IPS-15b (cell line): ENCODE measurements at regions not wholly inside any gene's neighbourhood (a gene's known extent, or its start where the extent isn't known, plus 50 kb on each side); places are given as distances from the start of the nearest gene placed in this dataset.

Experiments used
- H3K27me3 ChIP-seq: one replicate; pipeline ENCODE4 v1.6.1; 2013; ENCODE audit warnings: low read length; ENCODE audit not compliant: control insufficient read depth, insufficient read depth
- H3K36me3 ChIP-seq: one replicate; pipeline ENCODE4 v1.6.1; 2013; ENCODE audit warnings: low read length; ENCODE audit not compliant: control insufficient read depth, insufficient read depth
- H3K4me1 ChIP-seq: one replicate; pipeline ENCODE4 v1.6.1; 2013; ENCODE audit warnings: mild to moderate bottlenecking, low read length; ENCODE audit not compliant: control insufficient read depth, insufficient read depth
- H3K4me3 ChIP-seq: one replicate; pipeline ENCODE4 v1.5.1; 2013; ENCODE audit warnings: low read depth, low read length
- H3K9ac ChIP-seq: one replicate; pipeline ENCODE4 v1.6.1; 2013; ENCODE audit warnings: low read depth, mild to moderate bottlenecking, low read length
- H3K9me3 ChIP-seq: one replicate; pipeline ENCODE4 v1.6.1; 2013; ENCODE audit warnings: mild to moderate bottlenecking, low read length; ENCODE audit not compliant: control insufficient read depth, insufficient read depth

- no peak overlapping the region for H3K9ac ChIP-seq
- H3K36me3 ChIP-seq = no peaks in the 10 kb centered on the region
- peaks cover 4% of the 10 kb centered on the region for H3K4me1 ChIP-seq
- H3K27me3 ChIP-seq = no peaks in the 10 kb centered on the region
- no peak overlapping the region for H3K4me3 ChIP-seq
- no peaks in the 10 kb centered on the region for H3K9me3 ChIP-seq
Observed at GRCh38 chr13:33512880-33513554, 227.5 kb upstream of the STARD13 start.

DNA sequence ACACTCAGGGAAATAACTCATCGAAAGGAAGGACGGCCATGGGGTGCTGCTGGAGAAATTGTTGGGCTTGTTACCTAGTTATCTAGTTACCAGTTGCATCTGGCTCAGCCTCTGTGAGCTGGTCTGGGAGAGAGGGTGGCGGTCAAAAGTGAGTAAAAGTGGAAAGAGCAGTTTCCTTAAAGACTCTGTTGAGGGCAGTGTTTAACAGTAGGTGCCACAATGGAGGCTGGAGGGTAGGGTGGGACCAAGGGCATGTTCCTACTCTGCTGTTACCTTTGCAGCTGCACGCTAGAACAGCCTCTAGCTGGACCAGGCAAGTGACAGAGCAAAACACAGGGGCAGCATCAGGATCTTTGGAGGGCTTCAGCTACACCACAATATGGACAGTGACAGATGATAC is 228.8 kb upstream of the STARD13 start:
- Histone ChIP-seq H3K36me3 (no peaks in the 10 kb centered on the region), H3K9me3 (no peaks in the 10 kb centered on the region), H3K27me3 (no peaks in the 10 kb centered on the region), H3K9ac (no peak overlapping the region), H3K4me1 (peaks cover 11% of the 10 kb centered on the region), H3K4me3 (no peak overlapping the region)

GRCh38 chr13:33515146-33515545 is 229.6 kb upstream of the STARD13 start:
- no peak overlapping the region for H3K4me3 ChIP-seq
- no peaks in the 10 kb centered on the region for H3K36me3 ChIP-seq
- no peaks in the 10 kb centered on the region for H3K9me3 ChIP-seq
- no peak overlapping the region for H3K9ac ChIP-seq
- peaks cover 11% of the 10 kb centered on the region for H3K4me1 ChIP-seq
- no peaks in the 10 kb centered on the region for H3K27me3 ChIP-seq

GRCh38 chr13:33518452-33518851 is 232.9 kb upstream of the STARD13 start:
- Histone ChIP-seq H3K4me1 (peaks cover 23% of the 10 kb centered on the region), H3K4me3 (no peak overlapping the region), H3K27me3 (no peaks in the 10 kb centered on the region), H3K9ac (no peak overlapping the region), H3K36me3 (no peaks in the 10 kb centered on the region), H3K9me3 (no peaks in the 10 kb centered on the region)

- Histone ChIP-seq H3K4me1 (peaks cover 23% of the 10 kb centered on the region), H3K4me3 (no peak overlapping the region), H3K27me3 (no peaks in the 10 kb centered on the region), H3K9me3 (no peaks in the 10 kb centered on the region), H3K36me3 (no peaks in the 10 kb centered on the region), H3K9ac (no peak overlapping the region)
Observed at GRCh38 chr13:33519561-33520467, 234.3 kb upstream of the STARD13 start.

- H3K9me3 ChIP-seq = no peaks in the 10 kb centered on the region
- no peak overlapping the region for H3K9ac ChIP-seq
- no peaks in the 10 kb centered on the region for H3K27me3 ChIP-seq
- H3K4me1 ChIP-seq = peaks cover 23% of the 10 kb centered on the region
- no peaks in the 10 kb centered on the region for H3K36me3 ChIP-seq
- H3K4me3 ChIP-seq = no peak overlapping the region
Observed at GRCh38 chr13:33520468-33520839, 234.9 kb upstream of the STARD13 start.

- H3K27me3 ChIP-seq = no peaks in the 10 kb centered on the region
- no peak overlapping the region for H3K4me3 ChIP-seq
- H3K9me3 ChIP-seq = no peaks in the 10 kb centered on the region
- H3K4me1 ChIP-seq = peaks cover 12% of the 10 kb centered on the region
- no peaks in the 10 kb centered on the region for H3K36me3 ChIP-seq
- H3K9ac ChIP-seq = no peak overlapping the region
Observed at GRCh38 chr13:33524086-33524485, 238.5 kb upstream of the STARD13 start.

DNA sequence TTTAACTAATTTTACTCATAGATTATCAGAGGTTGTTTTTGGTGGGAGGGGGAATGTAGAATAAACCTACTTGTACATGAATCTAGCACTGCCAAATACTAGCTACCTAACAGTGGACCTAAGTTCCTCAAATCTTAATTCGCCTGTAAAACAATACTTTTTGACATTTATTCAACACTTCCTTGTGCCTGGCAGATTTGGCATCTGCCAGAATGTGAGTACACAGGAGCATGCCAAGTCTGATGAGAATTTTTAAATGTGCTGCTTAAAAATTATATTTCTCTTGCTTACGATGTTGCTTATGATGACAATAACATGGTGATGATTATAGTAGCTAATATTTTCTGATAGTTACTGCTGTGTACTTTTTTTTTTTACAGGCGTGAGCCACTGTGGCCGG is 240.2 kb upstream of the STARD13 start:
- H3K9me3 ChIP-seq = no peaks in the 10 kb centered on the region

GRCh38 chr13:33526718-33527117 is 241.2 kb upstream of the STARD13 start:
- Histone ChIP-seq H3K4me3 (no peak overlapping the region), H3K4me1 (peaks cover 7% of the 10 kb centered on the region), H3K27me3 (no peaks in the 10 kb centered on the region), H3K9ac (no peak overlapping the region), H3K9me3 (no peaks in the 10 kb centered on the region), H3K36me3 (no peaks in the 10 kb centered on the region)

More for the DNA sequence above, 240.2 kb upstream of the STARD13 start:
- H3K4me3 ChIP-seq = no peak overlapping the region
- no peaks in the 10 kb centered on the region for H3K36me3 ChIP-seq
- no peak overlapping the region for H3K9ac ChIP-seq
- no peaks in the 10 kb centered on the region for H3K27me3 ChIP-seq
- H3K4me1 ChIP-seq = peaks cover 8% of the 10 kb centered on the region

- no peak overlapping the region for H3K4me3 ChIP-seq
- H3K27me3 ChIP-seq = no peaks in the 10 kb centered on the region
- no peaks in the 10 kb centered on the region for H3K4me1 ChIP-seq
- H3K36me3 ChIP-seq = no peaks in the 10 kb centered on the region
- H3K9ac ChIP-seq = no peak overlapping the region
- no peaks in the 10 kb centered on the region for H3K9me3 ChIP-seq
Observed at GRCh38 chr13:33528896-33529295, 243.3 kb upstream of the STARD13 start.

DNA sequence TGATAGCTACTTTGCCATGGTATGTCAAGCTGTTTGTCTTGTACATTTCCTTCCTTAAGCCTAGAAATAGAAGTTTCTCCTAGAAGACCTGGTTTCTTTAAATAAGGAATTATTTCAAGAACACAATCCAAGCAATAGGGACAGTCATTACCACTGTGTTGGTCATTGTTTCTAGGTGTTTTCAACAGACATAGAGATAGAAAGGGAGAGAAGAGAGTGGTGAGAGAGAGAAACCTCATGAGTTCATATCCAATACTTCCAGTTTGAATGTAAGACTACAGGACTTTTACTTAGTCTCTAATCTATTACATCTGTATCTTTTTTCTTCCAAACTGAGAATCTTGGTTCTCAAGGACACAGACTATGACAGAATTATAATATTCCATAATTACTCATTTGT is 245.9 kb upstream of the STARD13 start:
- Histone ChIP-seq H3K4me3 (no peak overlapping the region), H3K36me3 (no peaks in the 10 kb centered on the region), H3K9me3 (no peaks in the 10 kb centered on the region), H3K27me3 (no peaks in the 10 kb centered on the region), H3K9ac (no peak overlapping the region), H3K4me1 (no peaks in the 10 kb centered on the region)

DNA sequence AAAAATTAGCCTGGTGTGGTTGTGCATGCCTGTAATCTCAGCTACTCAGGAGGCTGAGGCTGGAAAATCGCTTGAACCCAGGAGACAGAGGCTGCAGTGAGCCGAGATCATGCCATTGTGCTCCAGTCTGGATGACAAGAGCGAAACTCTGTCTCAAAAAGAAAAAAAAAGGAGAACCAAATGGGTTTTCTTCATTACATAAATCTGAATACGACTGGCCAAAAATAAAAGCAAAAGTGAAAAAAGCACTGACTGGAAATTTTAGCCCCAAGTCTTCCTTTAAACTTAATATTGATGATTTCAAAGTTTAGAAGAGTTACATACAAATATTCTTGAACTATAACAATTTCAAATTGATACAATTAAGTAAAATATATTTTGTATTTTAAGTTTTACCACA is 249.5 kb upstream of the STARD13 start:
- H3K4me3 ChIP-seq = no peak overlapping the region
- no peak overlapping the region for H3K9ac ChIP-seq
- no peaks in the 10 kb centered on the region for H3K27me3 ChIP-seq
- H3K9me3 ChIP-seq = no peaks in the 10 kb centered on the region
- no peaks in the 10 kb centered on the region for H3K36me3 ChIP-seq
- peaks cover 2% of the 10 kb centered on the region for H3K4me1 ChIP-seq
